Left lung (tissue), 4 donors: ENCODE measurements at regions not wholly inside any gene's neighbourhood (a gene's known extent, or its start where the extent isn't known, plus 50 kb on each side); places are given as distances from the start of the nearest gene placed in this dataset.

Experiments used
- ATAC-seq: fragments of 200-7000 bp; cut with Tn5 transposase; one replicate; pipeline ENCODE4 v1.9.1; 2020; ENCODE audit warnings: moderate library complexity
- DNase-seq, 4 donors: peaks; one replicate each; pipeline ENCODE4 v3.0.0-alpha.2; 2013 to 2020
- H3K27ac ChIP-seq, 2 donors: fragments of 200-600 bp; sonication (generic) in 1 of 2; one replicate each; pipeline versions ENCODE4 v1.5.0 to v1.8.0; 2020 to 2021
- H3K27me3 ChIP-seq, 2 donors: fragments of 200-600 bp; sonication (generic) in 1 of 2; one replicate each; pipeline versions ENCODE4 v1.5.0 to v1.8.0; 2020 to 2021
- H3K36me3 ChIP-seq, 2 donors: fragments of 200-600 bp; sonication (generic) in 1 of 2; one replicate each; pipeline versions ENCODE4 v1.5.0 to v1.8.0; 2020 to 2021
- H3K4me1 ChIP-seq, 2 donors: fragments of 200-600 bp; one replicate each; pipeline ENCODE4 v1.8.0; 2021
- H3K4me3 ChIP-seq, 2 donors: fragments of 200-600 bp; sonication (generic) in 1 of 2; one replicate each; pipeline versions ENCODE4 v1.5.0 to v1.8.0; 2020 to 2021; ENCODE audit warnings: mild to moderate bottlenecking in 1 of 2
- H3K9me3 ChIP-seq, 2 donors: fragments of 200-600 bp; sonication (generic) in 1 of 2; one replicate each; pipeline versions ENCODE4 v1.5.0 to v1.8.0; 2020 to 2021
- intact Hi-C, 2 donors: fragments of 100-400 bp; cut with DNase I; formaldehyde crosslinking; loops; one replicate each; pipeline versions ENCODE4 v1.11.2 to v1.14.2; 2022
- TF ChIP-seq, protein P1 (sequence below), 2 donors: fragments of 200-600 bp; sonication (generic) in 1 of 2; IDR thresholded peaks; one replicate each; pipeline versions ENCODE4 v1.5.0 to v1.8.0; 2021; ENCODE audit warnings: antibody characterized with exemption in 2 of 2
- donor health status: DM: no; HTN: yes; CAD: no.
- donor health status: DM: no; HTN: no; CAD: no.

DNA sequence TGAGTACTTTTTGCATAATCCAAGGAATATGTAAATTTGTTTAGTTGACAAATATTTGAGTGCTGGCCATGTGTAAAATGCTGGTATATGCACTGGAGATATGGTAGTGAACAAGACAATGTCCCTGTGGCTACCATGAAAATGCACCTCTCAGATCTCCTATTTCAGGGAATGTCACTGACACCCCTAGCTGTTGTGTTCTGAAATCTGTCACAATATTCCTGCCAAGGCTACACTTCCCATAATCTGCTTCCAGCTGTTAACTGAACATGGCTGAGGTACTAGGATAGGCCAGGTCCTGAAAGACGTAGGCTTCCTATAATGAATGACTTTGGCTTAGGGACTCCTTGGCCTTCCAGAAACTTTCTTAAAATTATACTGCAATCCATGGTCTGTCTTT is 197.8 kb downstream of the ZNF648 start:
- ATAC-seq (no peak), DNase-seq (no peak)
- TF ChIP-seq, protein P1, sequence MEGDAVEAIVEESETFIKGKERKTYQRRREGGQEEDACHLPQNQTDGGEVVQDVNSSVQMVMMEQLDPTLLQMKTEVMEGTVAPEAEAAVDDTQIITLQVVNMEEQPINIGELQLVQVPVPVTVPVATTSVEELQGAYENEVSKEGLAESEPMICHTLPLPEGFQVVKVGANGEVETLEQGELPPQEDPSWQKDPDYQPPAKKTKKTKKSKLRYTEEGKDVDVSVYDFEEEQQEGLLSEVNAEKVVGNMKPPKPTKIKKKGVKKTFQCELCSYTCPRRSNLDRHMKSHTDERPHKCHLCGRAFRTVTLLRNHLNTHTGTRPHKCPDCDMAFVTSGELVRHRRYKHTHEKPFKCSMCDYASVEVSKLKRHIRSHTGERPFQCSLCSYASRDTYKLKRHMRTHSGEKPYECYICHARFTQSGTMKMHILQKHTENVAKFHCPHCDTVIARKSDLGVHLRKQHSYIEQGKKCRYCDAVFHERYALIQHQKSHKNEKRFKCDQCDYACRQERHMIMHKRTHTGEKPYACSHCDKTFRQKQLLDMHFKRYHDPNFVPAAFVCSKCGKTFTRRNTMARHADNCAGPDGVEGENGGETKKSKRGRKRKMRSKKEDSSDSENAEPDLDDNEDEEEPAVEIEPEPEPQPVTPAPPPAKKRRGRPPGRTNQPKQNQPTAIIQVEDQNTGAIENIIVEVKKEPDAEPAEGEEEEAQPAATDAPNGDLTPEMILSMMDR (IDR thresholded peaks at IDR 0.05): no peak
- no peaks in the 10 kb centered on the region for H3K27me3 ChIP-seq
- no peak overlapping the region for H3K4me3 ChIP-seq
- H3K27ac ChIP-seq: no peak overlapping the region
- H3K9me3 ChIP-seq: peaks cover 0 to 16% of the 10 kb centered on the region in 2 donors
- no peaks in the 10 kb centered on the region for H3K4me1 ChIP-seq
- no peaks in the 10 kb centered on the region for H3K36me3 ChIP-seq
- intact Hi-C loops: no loop called here

DNA sequence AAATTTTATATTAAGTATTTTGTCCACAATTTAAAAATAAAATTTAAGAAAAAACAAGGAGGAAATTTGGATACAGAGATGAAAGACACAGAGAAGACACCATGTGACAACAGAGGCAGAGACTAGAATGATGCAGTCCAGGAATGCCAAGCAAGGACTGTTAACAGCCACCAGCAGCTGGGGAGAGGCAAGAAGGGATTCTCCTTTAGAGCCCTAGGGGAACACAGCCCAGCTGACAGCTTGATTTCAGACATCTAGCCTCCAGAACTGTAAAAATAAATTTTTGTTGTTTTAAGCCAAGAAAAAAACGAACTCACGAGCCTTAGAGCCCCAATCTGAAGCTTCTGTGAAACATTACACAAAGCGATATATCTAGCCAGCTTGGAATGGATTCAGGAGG is 198.5 kb downstream of the ZNF648 start:
- Histone ChIP-seq H3K4me3 (no peak overlapping the region), H3K36me3 (no peaks in the 10 kb centered on the region), H3K4me1 (no peaks in the 10 kb centered on the region), H3K27ac (no peak overlapping the region), H3K9me3 (peaks cover 0 to 16% of the 10 kb centered on the region in 2 donors), H3K27me3 (no peaks in the 10 kb centered on the region)
- ATAC-seq (no peak), DNase-seq (no peak)
- intact Hi-C loops: no loop called here
- TF ChIP-seq, protein P1 (IDR thresholded peaks at IDR 0.05): no peak

DNA sequence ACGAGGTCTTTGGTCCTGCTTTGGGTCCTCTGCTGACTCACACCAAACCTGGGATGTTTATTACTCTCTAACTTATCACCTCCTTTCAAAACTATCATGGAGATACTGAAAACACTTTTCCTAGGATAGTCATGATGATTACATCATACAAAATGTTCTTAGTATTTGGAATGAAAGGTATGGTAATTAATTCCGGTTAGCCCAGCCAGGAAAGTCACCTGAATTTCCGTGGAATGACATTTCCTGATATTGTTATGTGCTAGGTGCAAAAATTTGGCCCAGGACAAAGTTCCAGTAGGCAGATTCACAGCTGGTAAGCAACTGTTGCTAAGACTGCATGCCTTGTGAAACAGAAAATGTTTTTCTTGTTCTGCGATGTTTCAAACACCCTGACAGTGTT is 203.4 kb downstream of the ZNF648 start:
- no peak overlapping the region for H3K27ac ChIP-seq
- DNase-seq (no peak), ATAC-seq (no peak)
- TF ChIP-seq, protein P1 (IDR thresholded peaks at IDR 0.05): no peak
- peaks cover 0 to 30% of the 10 kb centered on the region in 2 donors for H3K9me3 ChIP-seq
- no peak overlapping the region for H3K4me3 ChIP-seq
- H3K4me1 ChIP-seq: no peaks in the 10 kb centered on the region
- intact Hi-C loops: no loop called here
- no peaks in the 10 kb centered on the region for H3K36me3 ChIP-seq
- H3K27me3 ChIP-seq: no peaks in the 10 kb centered on the region
